ENCODE measurements at regions not wholly inside any gene's neighbourhood (a gene's known extent, or its start where the extent isn't known, plus 50 kb on each side); places are given as distances from the start of the nearest gene placed in this dataset.

DNA sequence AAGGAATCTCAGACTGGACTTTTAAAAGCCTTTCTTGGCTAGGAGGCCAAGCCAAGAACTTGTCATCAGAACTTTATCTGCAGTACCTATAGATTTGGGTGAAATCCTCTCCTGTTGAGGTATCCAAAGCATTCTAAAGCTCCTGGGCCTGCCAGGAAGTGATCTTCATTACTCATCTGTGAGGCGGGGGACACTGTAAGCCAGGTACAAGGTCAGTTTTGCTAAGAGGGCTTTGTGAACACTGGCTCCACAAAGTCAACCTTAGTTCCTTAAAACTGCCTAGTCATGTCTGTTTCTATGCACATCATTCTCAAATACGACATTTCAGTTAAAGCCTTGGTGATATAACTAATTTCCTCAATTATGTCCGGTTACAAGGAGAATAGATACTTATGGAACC, 236.7 kb downstream of the PIK3R1 start:
- DNase-seq (ENCODE audit: low spot score), result no peak

DNA sequence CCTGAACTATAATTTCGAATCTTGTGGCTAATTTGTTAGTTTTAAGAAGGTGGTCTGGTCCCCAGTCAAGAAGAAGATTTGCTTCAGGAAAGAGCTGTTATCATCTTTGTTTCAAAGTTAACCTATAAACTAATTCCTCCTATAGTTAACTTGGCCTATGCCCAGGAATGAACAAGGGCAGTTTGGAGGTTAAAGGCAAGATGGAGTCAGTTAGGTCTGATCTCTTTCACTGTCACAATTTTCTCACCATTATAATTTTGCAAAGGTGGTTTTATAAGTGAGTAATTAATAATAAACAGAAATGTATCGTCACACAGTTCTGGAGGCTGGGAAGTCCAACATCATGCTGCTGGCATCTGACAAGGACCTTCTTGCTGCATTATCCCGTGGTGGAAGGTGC, 238.6 kb downstream of the PIK3R1 start:
- DNase-seq (ENCODE audit: low spot score), result no peak

DNA sequence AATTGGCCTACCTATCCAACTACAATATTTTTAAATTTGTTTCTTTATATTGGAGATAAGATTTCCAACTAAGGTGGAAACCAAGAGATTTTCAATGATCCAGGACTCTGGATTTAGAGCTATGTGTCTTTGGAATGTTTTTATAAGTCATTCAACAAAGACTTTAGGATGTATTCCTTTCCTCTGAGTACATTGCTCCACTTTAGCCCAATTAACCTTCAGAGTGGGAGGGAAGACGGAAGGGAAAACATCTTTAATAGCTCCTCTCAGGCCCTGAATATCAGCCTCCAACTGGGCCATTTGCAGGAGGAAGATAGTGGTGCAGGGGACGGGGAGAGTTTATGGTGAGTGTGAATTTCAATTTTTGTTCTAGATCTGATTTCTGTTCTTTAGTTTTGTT, 239.2 kb downstream of the PIK3R1 start:
- no peak for DNase-seq (ENCODE audit: low spot score)

DNA sequence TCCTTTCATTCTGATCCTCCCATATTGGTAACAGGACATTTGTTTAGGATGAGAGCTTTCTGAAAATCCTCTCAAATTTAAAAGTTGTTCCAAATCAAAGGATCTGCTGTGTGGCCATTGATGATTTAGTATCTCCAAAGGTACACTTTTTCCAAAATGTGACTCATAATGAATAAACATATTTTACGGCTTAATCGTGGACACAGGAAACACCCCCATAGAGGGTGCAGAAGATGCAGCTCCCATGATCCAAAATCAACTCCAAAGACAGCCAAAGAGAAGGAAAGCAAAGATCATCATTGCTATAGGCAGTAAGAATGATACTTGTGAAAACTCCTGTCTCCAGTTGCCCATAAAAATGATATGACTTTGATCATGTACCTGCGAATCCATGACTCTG, 239.7 kb downstream of the PIK3R1 start:
- DNase-seq (ENCODE audit: low spot score), result no peak

DNA sequence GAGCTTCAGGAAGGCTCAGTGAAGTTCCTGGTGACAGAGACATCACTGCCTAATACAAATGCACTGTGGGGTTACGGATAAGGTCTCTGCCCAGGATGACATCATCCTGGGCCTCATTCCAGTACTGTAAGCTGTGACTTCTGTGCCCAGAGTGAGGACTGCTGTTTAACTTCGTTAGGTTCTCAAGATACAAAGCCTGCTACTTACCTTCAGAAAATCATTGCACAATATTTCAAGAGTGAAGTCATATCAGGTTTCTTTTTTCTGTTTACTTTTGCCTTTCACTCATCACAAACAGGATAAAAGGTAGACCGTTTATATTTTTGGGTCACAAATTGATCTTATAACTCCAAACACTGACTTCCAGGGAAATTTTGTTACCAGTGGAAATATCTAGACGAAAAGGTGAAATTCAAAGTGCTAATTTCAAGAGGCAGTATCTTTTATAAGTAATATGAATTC, 241.2 kb downstream of the PIK3R1 start:
- DNase-seq (ENCODE audit: low spot score), result no peak

DNA sequence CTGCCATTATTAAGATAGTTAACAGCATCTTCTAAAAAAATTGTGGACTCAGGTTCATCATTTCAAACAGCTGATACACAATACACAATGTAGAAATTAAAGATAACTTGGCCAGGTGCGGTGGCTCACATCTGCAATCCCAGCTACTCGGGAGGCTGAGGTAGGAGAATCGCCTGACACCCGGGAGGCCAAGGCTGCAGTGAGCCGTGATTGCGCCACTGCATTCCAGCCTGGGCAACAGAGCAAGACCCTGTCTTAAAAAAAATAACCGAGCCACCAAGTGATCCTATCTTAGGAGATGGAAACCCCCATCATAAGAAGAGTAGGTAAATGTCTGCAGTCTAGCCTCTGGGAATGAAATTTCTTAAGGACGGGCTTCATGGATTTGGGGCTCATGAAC, 241.7 kb downstream of the PIK3R1 start:
- no peak for DNase-seq (ENCODE audit: low spot score)

DNA sequence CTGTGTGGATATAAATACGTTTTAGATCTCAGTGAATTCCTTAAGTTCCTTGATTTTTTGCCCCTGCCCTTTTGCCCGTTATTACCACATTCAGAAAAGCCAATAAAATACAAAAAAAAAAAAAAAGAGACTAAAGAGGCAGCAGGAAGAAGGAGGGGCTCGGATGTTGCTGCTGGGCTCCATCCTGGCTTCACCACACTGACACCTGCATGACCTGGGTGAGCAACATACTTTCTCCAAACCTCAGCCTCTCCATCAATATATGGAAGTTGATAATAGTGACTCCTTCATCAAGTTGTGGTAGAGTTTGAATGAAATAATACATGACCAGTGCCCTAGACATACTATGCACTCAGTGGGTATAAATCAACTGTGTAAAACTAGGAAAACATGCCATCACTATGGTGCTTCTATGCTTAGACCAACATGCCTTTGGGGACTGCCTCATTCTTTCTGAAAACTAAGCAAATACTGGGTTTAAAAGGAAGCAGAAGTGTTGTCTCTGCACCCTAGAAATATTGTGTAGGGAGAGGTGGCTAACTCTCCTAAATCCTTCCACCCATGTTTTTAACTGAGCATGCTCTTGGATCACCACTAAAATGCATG, 243.0 kb downstream of the PIK3R1 start:
- no peak for DNase-seq (ENCODE audit: low spot score)

DNA sequence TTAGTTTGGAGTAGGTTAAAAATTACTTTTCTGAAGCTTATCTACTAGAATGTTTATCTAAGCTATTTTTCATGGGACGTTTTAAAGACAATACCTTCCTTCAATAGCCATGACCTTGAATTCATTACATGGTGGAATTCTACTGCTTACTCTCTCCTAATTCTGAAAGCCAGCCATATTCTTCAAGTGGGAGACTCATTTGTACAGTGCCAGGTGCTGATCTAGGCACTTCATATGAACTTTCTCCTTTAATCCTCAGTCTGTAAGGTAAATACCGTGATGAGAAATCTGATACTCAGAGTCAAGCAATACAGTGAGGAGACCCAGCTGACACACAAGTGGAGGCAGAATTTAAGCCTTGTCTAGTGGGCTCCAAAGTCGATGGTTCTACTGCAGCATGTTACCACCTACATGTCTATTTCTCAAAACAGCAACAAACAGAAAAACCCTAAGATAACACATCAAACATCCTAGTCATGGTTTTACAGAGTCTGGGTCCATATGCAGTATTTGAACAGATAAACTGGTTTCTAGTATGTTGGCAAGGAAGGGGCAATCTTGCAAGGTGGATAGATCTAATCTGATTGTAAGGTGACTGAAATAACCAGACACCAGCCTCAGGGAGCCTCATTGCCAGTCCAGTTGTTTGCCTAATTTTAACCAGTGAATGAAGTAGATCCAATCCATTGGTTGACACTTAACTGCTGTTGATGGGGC, 243.7 kb downstream of the PIK3R1 start:
- no peak for DNase-seq (ENCODE audit: low spot score)

DNA sequence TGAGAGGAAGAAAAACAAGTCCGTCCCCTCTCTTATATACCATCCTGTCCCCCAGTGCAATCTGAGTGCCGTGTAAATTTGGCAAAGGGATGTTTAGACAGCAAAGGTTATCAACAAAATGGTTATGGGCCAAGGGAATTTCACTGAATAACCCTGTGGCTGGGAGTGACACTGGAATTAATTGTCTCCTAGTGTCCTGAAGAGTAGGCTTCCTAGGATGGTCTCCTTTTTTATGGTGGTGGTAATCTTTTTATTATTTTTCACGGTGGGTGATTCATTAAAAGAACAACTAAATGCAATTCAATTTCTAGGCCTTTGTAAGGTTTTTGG, 244.2 kb downstream of the PIK3R1 start:
- no peak for DNase-seq (ENCODE audit: low spot score)

DNA sequence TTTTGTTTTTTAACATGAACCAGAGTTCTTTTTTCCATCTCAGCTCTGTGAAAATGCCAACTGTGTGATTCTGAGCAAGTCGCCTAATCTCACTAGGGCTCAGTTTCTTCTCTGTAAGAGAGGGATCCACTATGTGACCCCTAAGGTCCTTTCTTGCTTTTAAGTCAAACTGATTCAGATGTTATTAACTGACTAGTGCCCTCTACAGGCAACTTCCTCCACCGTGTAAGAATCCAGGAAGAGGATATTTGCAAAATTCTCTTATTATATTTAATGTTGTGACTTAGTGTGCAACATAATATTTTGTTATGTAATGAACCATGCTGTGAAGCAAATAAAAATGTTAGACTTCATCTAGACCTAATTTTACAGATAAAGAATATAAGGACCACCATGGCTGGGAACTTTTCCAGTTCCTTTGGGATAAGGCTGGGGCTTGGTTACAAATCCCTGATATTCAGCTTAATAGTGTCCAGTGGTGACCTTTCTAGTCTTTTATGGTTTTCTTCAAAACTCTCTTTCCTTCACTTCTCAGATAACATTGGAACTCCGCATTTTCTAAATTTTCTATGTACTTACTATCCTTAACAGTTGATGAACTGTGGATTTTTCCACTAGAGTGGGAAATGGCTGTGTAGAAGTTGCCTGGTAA, 244.7 kb downstream of the PIK3R1 start:
- DNase-seq (ENCODE audit: low spot score), result no peak

DNA sequence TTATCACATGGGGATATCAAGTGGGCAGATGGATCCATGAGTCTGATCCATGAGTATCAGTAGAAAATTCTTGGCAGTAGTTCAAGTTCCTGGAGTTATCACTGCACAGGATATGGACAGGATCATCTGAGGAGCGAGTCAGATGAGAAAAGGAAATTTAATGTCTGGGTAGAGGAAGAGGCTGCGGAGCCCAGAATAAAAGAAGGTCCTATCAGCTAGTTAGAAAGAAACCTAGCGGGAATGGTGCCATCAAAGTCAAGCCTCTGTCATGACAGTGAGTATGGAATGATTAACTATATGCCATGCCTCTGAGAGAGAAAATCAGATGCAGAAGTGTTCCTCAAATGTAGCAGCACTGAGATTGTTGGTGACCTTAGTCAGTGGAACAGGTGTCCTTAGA, 248.1 kb downstream of the PIK3R1 start:
- DNase-seq (ENCODE audit: low spot score), result no peak

DNA sequence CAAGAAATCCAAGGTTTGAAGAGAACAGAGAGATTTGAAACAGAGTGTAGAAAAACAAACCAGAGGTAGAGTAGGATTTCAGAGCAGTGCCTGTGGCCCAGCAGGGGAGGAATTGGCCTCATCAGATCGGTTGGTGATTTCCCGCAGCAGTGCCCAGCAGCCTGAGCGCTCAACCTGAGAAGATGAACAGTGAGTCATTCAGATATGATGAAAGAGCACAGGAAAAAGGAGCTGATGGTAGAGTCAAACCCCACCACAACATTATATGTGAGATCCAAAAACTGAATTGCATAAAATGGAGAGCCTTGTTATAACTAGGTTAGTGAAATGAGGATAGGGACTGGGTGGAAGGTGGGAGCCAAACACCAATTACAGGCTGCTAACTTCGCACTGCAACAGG, 248.9 kb downstream of the PIK3R1 start:
- no peak for DNase-seq (ENCODE audit: low spot score)

DNA sequence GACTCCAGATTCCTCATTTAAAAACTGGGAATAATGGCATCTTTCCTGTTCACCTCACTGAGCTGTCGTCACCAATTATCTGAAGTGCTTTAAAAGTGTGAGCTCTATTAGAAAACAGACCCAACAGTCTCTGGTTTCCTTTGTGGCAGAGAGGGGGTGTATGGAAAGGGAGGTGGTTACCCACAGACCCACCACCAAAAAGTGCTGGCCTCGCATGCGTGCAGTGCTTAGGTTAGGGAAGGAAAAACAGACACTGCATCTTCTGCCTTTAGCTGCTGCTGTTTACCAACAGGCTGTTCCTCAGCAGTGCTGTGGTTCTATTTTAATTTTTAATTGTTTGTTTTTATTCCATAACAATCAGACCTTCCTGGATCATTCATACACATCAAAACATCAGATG, 249.6 kb downstream of the PIK3R1 start:
- no peak for DNase-seq (ENCODE audit: low spot score)

DNA sequence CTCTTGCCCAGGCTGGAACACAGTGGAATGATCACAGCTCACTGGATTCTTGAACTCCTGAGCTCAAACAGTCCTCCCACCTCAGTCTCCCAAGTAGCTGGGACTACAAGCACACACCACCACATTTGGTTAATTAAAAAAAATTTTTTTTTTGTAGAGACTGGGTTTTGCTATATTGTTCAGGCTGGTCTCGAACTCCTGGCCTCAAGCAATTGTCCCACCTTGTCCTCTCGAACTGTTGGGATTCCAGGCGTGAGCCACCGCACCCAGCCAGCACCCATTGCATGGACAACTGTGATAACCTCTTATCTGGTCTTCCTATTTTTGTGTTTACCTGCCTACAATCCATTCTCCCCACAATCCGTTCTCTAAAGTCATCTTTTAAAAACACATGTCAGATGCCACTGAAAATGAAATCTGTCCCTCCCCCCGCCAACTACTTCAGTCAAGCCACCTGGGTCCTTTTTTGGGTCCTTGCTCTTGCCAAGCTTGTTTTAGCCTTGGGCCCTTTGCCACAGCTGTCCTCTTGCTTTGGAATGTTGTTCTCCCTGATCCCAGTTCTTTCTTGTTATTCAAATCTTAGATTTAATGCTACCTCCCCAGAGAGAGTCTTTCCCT, 250.5 kb downstream of the PIK3R1 start:
- no peak for DNase-seq (ENCODE audit: low spot score)

DNA sequence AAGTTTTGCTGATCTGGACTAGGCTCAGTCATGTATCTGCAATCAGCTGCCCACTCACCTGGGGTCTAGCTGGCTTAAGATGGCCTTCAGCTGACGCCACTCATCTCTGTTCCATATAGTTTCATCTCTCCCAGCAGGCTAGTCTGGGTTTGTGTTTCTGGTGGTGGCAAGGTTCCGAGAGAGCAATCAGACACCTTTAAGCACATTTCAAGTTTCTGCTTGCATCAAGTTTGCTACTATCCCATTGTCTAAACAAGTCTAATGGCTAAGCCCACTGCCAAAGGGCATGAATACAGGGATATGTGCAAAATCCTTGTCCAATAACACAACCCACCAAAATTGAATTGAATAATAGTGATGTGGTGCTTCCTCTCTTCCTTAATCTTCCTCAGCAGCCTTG, 251.7 kb downstream of the PIK3R1 start:
- no peak for DNase-seq (ENCODE audit: low spot score)

DNA sequence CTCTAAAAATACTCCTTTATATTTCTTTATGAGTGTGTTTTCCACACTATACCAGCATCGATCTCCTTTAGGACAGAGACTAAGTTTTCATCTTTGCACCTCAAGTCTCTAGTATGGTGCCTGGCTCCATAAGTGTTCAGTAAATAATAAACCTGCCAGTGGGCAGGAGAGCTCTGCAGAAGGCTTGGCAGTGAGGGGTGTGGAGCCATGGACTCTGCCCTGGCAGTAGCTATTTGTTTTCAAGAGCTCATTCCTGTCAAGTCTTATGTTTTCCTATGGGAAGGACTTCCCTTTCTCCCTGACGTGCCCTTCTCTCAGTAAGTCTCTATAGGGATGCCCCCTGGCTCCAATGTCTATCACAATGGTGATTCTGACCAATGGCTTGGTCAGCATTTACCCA, 252.2 kb downstream of the PIK3R1 start:
- no peak for DNase-seq (ENCODE audit: low spot score)

DNA sequence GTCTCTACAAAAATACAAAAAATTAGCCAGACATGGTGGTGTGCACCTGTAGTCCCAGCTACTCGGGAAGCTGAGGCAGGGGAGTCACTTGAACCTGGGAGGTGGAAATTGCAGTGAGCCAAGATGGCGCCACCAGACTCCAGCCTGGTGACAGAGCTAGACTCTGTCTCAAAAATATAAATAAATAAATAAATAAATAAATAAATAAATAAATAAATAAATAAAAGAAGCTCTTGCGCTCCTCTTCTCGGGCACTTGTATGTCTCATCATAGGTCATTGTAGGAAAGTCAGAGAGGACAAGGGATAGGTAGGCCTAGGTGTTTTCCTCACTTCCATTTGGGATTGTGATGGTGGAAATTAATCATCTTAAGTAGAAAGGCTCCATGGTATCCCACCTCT, 252.8 kb downstream of the PIK3R1 start:
- no peak for DNase-seq (ENCODE audit: low spot score)

DNA sequence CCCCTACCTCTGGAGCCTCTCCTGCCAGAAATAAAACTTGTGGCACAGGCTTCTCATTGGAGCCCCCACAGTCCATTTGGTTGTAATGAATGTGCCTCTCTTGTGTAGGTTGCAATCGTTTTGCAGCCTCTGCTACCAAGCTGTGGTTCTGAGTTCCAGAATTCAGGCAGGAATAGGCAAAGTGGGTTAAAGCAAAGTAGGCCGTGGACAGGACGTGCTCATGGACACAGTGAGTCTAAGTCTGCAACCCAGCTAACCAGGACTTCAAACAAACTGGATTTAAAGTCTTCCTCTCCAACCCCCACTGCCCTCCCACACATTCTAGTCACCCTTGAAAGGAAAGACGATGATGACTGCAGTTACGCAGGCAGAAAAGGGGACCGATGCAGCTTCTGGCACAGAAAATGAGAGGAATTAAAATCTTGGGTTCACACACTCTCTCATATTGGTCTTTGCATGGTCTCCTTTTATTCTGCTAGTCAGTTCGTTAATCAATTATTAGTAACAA, 260.0 kb downstream of the PIK3R1 start:
- no peak for DNase-seq (ENCODE audit: low spot score)

DNA sequence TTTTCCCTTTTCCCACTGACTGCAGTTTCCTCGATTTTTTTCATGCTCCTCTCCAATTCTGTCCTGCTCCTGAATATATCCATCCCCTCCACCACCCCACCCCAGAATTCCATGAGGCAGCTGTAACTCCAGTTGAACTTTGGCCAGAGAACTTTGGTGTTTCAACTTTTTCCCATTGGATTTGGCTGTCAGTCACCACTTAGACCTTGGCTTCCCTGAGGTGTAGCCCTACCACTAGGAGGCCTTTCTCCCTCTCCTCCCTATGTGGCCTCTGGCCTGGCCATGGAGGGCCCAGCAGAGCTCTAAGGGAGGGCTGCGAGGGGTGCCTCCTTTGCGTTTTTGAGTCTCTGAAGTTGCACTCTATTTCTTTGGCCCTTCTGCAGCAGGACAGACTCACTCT, 261.3 kb downstream of the PIK3R1 start:
- no peak for DNase-seq (ENCODE audit: low spot score)

DNA sequence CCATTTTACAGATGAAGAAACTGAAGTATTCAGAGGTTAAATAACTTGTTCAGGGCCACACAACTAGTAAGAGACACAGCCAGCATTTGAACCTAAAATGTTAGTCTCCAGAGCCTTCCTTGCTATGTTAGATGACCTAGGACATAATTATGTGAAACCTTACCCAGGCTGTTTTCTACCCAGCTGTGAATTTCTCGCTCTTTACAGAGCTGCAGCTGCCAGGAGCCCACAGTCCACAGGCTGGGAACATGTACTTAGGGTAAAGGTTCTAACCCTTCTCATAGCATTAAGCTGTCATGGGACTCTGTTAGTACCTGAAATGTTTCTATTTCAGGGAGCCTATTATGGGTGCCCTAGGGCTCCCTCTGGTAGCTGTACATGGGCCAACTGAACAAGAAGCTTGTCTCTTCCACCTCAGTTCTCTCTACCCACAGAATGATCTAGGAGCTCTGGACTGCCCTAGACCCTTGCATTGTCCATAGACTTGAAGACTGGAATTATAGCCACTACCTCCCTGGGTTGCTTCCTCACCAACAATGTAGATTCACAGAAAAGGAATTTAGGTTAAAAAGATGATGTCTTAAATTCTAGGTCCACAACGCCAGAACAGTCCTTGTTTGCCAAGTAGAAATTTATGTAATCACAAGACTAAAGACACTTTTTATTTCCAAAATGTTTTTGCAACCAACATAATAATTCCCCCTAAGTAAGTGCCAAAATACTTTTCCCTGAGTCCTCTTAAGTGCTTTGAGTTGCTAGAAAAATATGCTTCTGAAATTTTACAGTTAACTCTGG, 262.9 kb downstream of the PIK3R1 start:
- no peak for DNase-seq (ENCODE audit: low spot score)

DNA sequence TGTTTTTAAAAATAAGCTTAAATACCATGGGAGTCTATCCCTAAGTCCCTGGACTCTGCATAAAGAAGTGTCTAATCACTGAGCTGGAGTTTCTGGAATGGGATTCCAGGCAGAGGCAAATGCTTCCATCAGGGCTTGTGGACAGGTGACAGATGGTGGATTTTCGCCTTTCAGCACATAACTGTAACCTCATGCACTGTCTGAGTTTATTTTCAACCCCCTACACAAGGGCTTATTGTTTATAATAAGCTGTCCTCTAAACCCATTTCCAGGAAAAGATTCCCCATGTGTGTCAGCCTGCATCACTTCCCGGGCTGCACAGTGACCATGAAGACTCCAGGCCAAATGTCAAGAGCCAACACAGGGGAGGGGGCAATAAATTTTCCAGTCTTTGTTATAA, 264.0 kb downstream of the PIK3R1 start:
- peak; percentile 37 for DNase-seq (ENCODE audit: low spot score)

DNA sequence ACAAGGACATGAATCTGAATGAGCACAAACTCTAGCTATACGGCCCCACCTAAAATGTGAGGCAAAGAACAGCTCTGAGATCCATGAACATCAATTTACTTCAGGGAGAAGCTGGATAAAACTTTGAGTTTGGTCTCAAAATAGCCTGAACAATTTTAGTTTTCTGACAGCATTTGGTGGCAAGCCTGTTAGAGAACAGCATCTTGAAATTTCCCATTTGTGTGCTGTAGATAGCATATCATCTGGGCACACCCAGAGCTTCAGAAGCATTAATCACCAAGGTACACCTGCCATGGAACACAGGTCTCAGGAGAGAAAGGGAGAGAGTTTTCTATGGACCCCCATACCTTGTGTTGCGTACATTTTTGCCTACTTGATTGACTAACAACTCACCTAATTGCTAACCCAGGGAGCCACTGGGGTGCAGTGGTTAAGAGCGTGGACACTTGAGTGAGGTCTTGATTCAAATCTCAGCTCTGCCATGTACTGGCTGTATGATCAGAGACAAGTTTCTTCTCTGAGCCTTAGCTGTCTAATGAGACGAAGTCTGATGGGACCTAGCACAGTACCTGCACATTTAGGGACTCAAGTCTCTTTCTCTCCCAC, 264.9 kb downstream of the PIK3R1 start:
- no peak for DNase-seq (ENCODE audit: low spot score)

All from D341Med (cell line).